ENCODE measurements at regions not wholly inside any gene's neighbourhood (a gene's known extent, or its start where the extent isn't known, plus 50 kb on each side); places are given as distances from the start of the nearest gene placed in this dataset.
"Not testable (repeated sequence)": the region's sequence is repeated elsewhere in the genome, so short reads cannot be mapped to it uniquely, and the experiment has no call there.

GRCh38 chr12:82300611-82301010, 57.6 kb downstream of the CCDC59 start:
- DNase-seq (ENCODE audit: low read depth), result no peak

- DNase-seq (ENCODE audit: low read depth), result no peak
Observed at GRCh38 chr12:82299319-82300025, 58.7 kb downstream of the CCDC59 start.

- DNase-seq (ENCODE audit: low read depth), result no peak
Observed at GRCh38 chr12:82290415-82290814, 67.8 kb downstream of the CCDC59 start.

- not testable (repeated sequence) for DNase-seq (ENCODE audit: low read depth)
Observed at GRCh38 chr12:82281335-82281734, 76.9 kb downstream of the CCDC59 start.

- DNase-seq (ENCODE audit: low read depth), result no peak
Observed at GRCh38 chr12:82279536-82280058, 78.6 kb downstream of the CCDC59 start.

- DNase-seq (ENCODE audit: low read depth), result no peak
Observed at GRCh38 chr12:82277582-82277981, 80.6 kb downstream of the CCDC59 start.

GRCh38 chr12:82242729-82243128, 115.5 kb downstream of the CCDC59 start:
- DNase-seq (ENCODE audit: low read depth), result no peak

GRCh38 chr12:82225871-82226270, 132.3 kb downstream of the CCDC59 start:
- no peak for DNase-seq (ENCODE audit: low read depth)

- DNase-seq (ENCODE audit: low read depth), result no peak
Observed at GRCh38 chr12:82223426-82223825, 134.8 kb downstream of the CCDC59 start.

GRCh38 chr12:82216475-82216874, 141.7 kb downstream of the CCDC59 start:
- no peak for DNase-seq (ENCODE audit: low read depth)

GRCh38 chr12:82213761-82214160, 144.4 kb downstream of the CCDC59 start:
- no peak for DNase-seq (ENCODE audit: low read depth)

- no peak for DNase-seq (ENCODE audit: low read depth)
Observed at GRCh38 chr12:82210882-82211281, 147.3 kb downstream of the CCDC59 start.

- no peak for DNase-seq (ENCODE audit: low read depth)
Observed at GRCh38 chr12:82209533-82209932, 148.7 kb downstream of the CCDC59 start.

- no peak for DNase-seq (ENCODE audit: low read depth)
Observed at GRCh38 chr12:82207556-82207955, 150.6 kb downstream of the CCDC59 start.

- DNase-seq (ENCODE audit: low read depth), result no peak
Observed at GRCh38 chr12:82203086-82203485, 155.1 kb downstream of the CCDC59 start.

GRCh38 chr12:82187595-82187994, 170.6 kb downstream of the CCDC59 start:
- DNase-seq (ENCODE audit: low read depth), result no peak

GRCh38 chr12:82187011-82187410, 171.2 kb downstream of the CCDC59 start:
- DNase-seq (ENCODE audit: low read depth), result no peak

- DNase-seq (ENCODE audit: low read depth), result no peak
Observed at GRCh38 chr12:82186282-82186681, 171.9 kb downstream of the CCDC59 start.

GRCh38 chr12:82184844-82185243, 173.3 kb downstream of the CCDC59 start:
- DNase-seq (ENCODE audit: low read depth), result no peak

GRCh38 chr12:82182601-82183190, 175.5 kb downstream of the CCDC59 start:
- DNase-seq (ENCODE audit: low read depth), result no peak

- no peak for DNase-seq (ENCODE audit: low read depth)
Observed at GRCh38 chr12:82176761-82177490, 181.3 kb downstream of the CCDC59 start.

GRCh38 chr12:82176026-82176425, 182.2 kb downstream of the CCDC59 start:
- peak; percentile 57 for DNase-seq (ENCODE audit: low read depth)

GRCh38 chr12:82174936-82175335, 183.3 kb downstream of the CCDC59 start:
- no peak for DNase-seq (ENCODE audit: low read depth)
